ENCODE measurements at regions not wholly inside any gene's neighbourhood (a gene's known extent, or its start where the extent isn't known, plus 50 kb on each side); places are given as distances from the start of the nearest gene placed in this dataset.

GRCh38 chr2:217562871-217563480, 439.8 kb downstream of the TNS1 start:
- no peak for TF ChIP-seq CTCF (IDR thresholded peaks at IDR 0.05)
- no peak for TF ChIP-seq POLR2A (IDR thresholded peaks at IDR 0.05)
